Adrenal gland (tissue), 5 donors: ENCODE measurements at regions not wholly inside any gene's neighbourhood (a gene's known extent, or its start where the extent isn't known, plus 50 kb on each side); places are given as distances from the start of the nearest gene placed in this dataset.

Experiments
- CTCF ChIP-seq, 6 experiments: fragments of 450-650 bp in 4 of 6; fragments of 200-600 bp in 2 of 6; sonication (generic) in 1 of 6; IDR thresholded peaks; 1 replicate in 5 of 6; 2 replicates in 1 of 6; pipeline versions ENCODE4 v1.5.1 to v1.8.0; 2016 to 2021; ENCODE audit warnings: antibody characterized with exemption in 6 of 6, mild to moderate bottlenecking in 2 of 6, moderate library complexity in 1 of 6
- POLR2A ChIP-seq, 2 donors: fragments of 450-650 bp; IDR thresholded peaks; one replicate each; pipeline ENCODE4 v1.6.1; 2017; ENCODE audit warnings: antibody characterized with exemption in 2 of 2, mild to moderate bottlenecking in 2 of 2, moderate library complexity in 1 of 2
- donor health status: DM: no; HTN: no; CAD: no.

- TF ChIP-seq CTCF (IDR thresholded peaks at IDR 0.05) (no peak), POLR2A (IDR thresholded peaks at IDR 0.05) (no peak)
Measured at GRCh38 chr6:168152306-168152963, 73.4 kb upstream of the FRMD1 start.
